ENCODE measurements at regions not wholly inside any gene's neighbourhood (a gene's known extent, or its start where the extent isn't known, plus 50 kb on each side); places are given as distances from the start of the nearest gene placed in this dataset.

- no TSS peak for BruUV-seq (replicated peaks)
- FAIRE-seq, result no peak
- dilution Hi-C loops (cut with MboI; ENCODE audit: extremely low pct_ligation_motif_present, low sequenced_read_pairs) (no loop called here), intact Hi-C loops (cut with micrococcal nuclease) (no loop called here)
- Histone ChIP-seq H2AFZ (ENCODE audit: low read depth, low read length) (no peak overlapping the region), H3K27ac (ENCODE audit: insufficient read depth, low read depth, low read length) (no peak overlapping the region), H3K27me3 (ENCODE audit: control insufficient read depth in 2 of 2, insufficient read depth in 2 of 2, low read length in 2 of 2) (no peaks in the 10 kb centered on the region), H3K4me1 (ENCODE audit: control insufficient read depth, extremely low read depth, insufficient read depth, low read length) (no peaks in the 10 kb centered on the region), H3K9me1 (replicated peaks; ENCODE audit: control insufficient read depth, extremely low read depth, insufficient read depth, low read length) (no peaks in the 10 kb centered on the region), H3K9ac (replicated peaks; ENCODE audit: extremely low read depth, insufficient read depth, low read length) (no peak overlapping the region), H3K4me3 (replicated peaks in 1 of 3; ENCODE audit: insufficient read depth in 1 of 3, low read depth in 1 of 3, low read length in 3 of 3) (no peak overlapping the region), H3K79me2 (ENCODE audit: control insufficient read depth, insufficient read depth, low read length) (no peaks in the 10 kb centered on the region), H3K4me2 (ENCODE audit: insufficient read depth, low read length) (no peak overlapping the region), H3K36me3 (ENCODE audit: control insufficient read depth in 2 of 2, extremely low read depth in 1 of 2, insufficient read depth in 2 of 2, low read length in 2 of 2) (no peaks in the 10 kb centered on the region), H4K20me1 (replicated peaks; ENCODE audit: control insufficient read depth, extremely low read depth, insufficient read depth, low read length) (no peaks in the 10 kb centered on the region), H3K9me3 (replicated peaks; ENCODE audit: control insufficient read depth, insufficient read depth, low read length) (no peaks in the 10 kb centered on the region)
- CTCF ChIA-PET, result no interaction called here
- POLR2A ChIA-PET, result no interaction called here
- no peak for DNase-seq (ENCODE audit: low read depth, low spot score)
- TF ChIP-seq POLR2AphosphoS5 (IDR thresholded peaks at IDR 0.05; ENCODE audit: insufficient read depth, low read depth, low read length) (no peak), MYC (IDR thresholded peaks at IDR 0.05; ENCODE audit: low read depth, low read length) (no peak), POLR2A (IDR thresholded peaks at IDR 0.05; ENCODE audit: low read depth, low read length) (no peak), EZH2 (IDR thresholded peaks at IDR 0.05; ENCODE audit: borderline replicate concordance, low read depth, low read length, severe bottlenecking) (no peak), JUN (IDR thresholded peaks at IDR 0.05; ENCODE audit: borderline replicate concordance, insufficient read depth, insufficient read length, low read depth) (no peak), FOS (IDR thresholded peaks at IDR 0.05; ENCODE audit: borderline replicate concordance, insufficient read depth, low read length) (no peak), CTCF (IDR thresholded peaks at IDR 0.05; ENCODE audit: extremely low read depth in 1 of 2, insufficient read depth in 1 of 2, low read depth in 1 of 2, low read length in 2 of 2) (no peak), GATA2 (IDR thresholded peaks at IDR 0.05; ENCODE audit: insufficient read depth, insufficient read length, low read depth, low read length) (no peak)
- TF ChIP-seq, protein P1, sequence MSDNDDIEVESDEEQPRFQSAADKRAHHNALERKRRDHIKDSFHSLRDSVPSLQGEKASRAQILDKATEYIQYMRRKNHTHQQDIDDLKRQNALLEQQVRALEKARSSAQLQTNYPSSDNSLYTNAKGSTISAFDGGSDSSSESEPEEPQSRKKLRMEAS (IDR thresholded peaks at IDR 0.05; ENCODE audit: insufficient read depth, insufficient read length), result no peak
These were observed 233.3 kb downstream of the CDH9 start for GRCh38 chr5:26805076-26805475.
